Endothelial cell (in vitro differentiated cells): ENCODE measurements at regions not wholly inside any gene's neighbourhood (a gene's known extent, or its start where the extent isn't known, plus 50 kb on each side); places are given as distances from the start of the nearest gene placed in this dataset.
"Not testable (repeated sequence)": the region's sequence is repeated elsewhere in the genome, so short reads cannot be mapped to it uniquely, and the experiment has no call there.

Experiments used
- DNase-seq: peaks from one replicate; pipeline ENCODE4 v3.0.0; 2021; ENCODE audit warnings: low spot score
- H3K27ac Mint-ChIP-seq: one replicate; pipeline ENCODE4 v1.8.0; 2021; ENCODE audit warnings: mixed read lengths, inconsistent platforms; ENCODE audit not compliant: unreplicated experiment
- H3K27me3 Mint-ChIP-seq: one replicate; pipeline ENCODE4 v1.8.0; 2021; ENCODE audit warnings: mild to moderate bottlenecking, moderate library complexity, mixed read lengths, inconsistent platforms; ENCODE audit not compliant: unreplicated experiment
- H3K36me3 Mint-ChIP-seq: one replicate; pipeline ENCODE4 v1.8.0; 2021; ENCODE audit warnings: mild to moderate bottlenecking, low read depth, mixed read lengths, inconsistent platforms; ENCODE audit not compliant: unreplicated experiment
- H3K4me1 Mint-ChIP-seq: one replicate; pipeline ENCODE4 v1.8.0; 2021; ENCODE audit warnings: mild to moderate bottlenecking, mixed read lengths, inconsistent platforms; ENCODE audit not compliant: unreplicated experiment
- H3K4me3 Mint-ChIP-seq: one replicate; pipeline ENCODE4 v1.8.0; 2021; ENCODE audit warnings: mild to moderate bottlenecking, mixed read lengths, inconsistent platforms; ENCODE audit not compliant: unreplicated experiment
- H3K9me3 Mint-ChIP-seq: one replicate; pipeline ENCODE4 v1.8.0; 2021; ENCODE audit warnings: mixed read lengths, inconsistent platforms; ENCODE audit not compliant: unreplicated experiment
- CTCF ChIP-seq: fragments of 200-600 bp; sonication (generic); IDR thresholded peaks from one replicate; pipeline ENCODE4 v1.5.0; 2021; ENCODE audit warnings: antibody characterized with exemption; ENCODE audit not compliant: unreplicated experiment

GRCh38 chr18:49726675-49726963 is 86.7 kb downstream of the ACAA2 start:
- Mint-ChIP-seq H3K27me3 (peaks cover 4% of the 10 kb centered on the region), H3K9me3 (peaks cover 2% of the 10 kb centered on the region), H3K27ac (peak overlapping the region; percentile 36), H3K36me3 (peaks cover 4% of the 10 kb centered on the region), H3K4me1 (peaks cover 33% of the 10 kb centered on the region), H3K4me3 (no peak overlapping the region)
- no peak for DNase-seq
- no peak for TF ChIP-seq CTCF

GRCh38 chr18:49725809-49726674 is 87.3 kb downstream of the ACAA2 start:
- H3K27ac Mint-ChIP-seq: peak overlapping the region; percentile 87
- peaks cover 4% of the 10 kb centered on the region for H3K27me3 Mint-ChIP-seq
- H3K4me3 Mint-ChIP-seq: no peak overlapping the region

GRCh38 chr18:49723648-49724180 is 89.6 kb downstream of the ACAA2 start:
- Mint-ChIP-seq H3K4me1 (peaks cover 33% of the 10 kb centered on the region), H3K9me3 (peaks cover 4% of the 10 kb centered on the region), H3K4me3 (no peak overlapping the region), H3K27ac (peak overlapping the region; percentile 91), H3K27me3 (peaks cover 4% of the 10 kb centered on the region), H3K36me3 (peaks cover 4% of the 10 kb centered on the region)
- no peak for TF ChIP-seq CTCF
- peak; percentile 9 for DNase-seq

More at GRCh38 chr18:49725809-49726674, 87.3 kb downstream of the ACAA2 start:
- H3K36me3 Mint-ChIP-seq: peaks cover 4% of the 10 kb centered on the region
- DNase-seq: peak; percentile 36
- H3K4me1 Mint-ChIP-seq: peaks cover 33% of the 10 kb centered on the region
- no peak for TF ChIP-seq CTCF
- peaks cover 4% of the 10 kb centered on the region for H3K9me3 Mint-ChIP-seq

- H3K27ac Mint-ChIP-seq: peak overlapping the region; percentile 72
- H3K36me3 Mint-ChIP-seq: peaks cover 4% of the 10 kb centered on the region
- TF ChIP-seq CTCF: no peak
- peaks cover 31% of the 10 kb centered on the region for H3K4me1 Mint-ChIP-seq
- peak overlapping the region; percentile 4 for H3K4me3 Mint-ChIP-seq
- H3K27me3 Mint-ChIP-seq: peaks cover 4% of the 10 kb centered on the region
- DNase-seq: no peak
- peaks cover 4% of the 10 kb centered on the region for H3K9me3 Mint-ChIP-seq
Measured at GRCh38 chr18:49722477-49722876, 90.9 kb downstream of the ACAA2 start.

- no peak overlapping the region for H3K27ac Mint-ChIP-seq
- peaks cover 4% of the 10 kb centered on the region for H3K9me3 Mint-ChIP-seq
- peaks cover 4% of the 10 kb centered on the region for H3K36me3 Mint-ChIP-seq
- H3K27me3 Mint-ChIP-seq: peaks cover 4% of the 10 kb centered on the region
- DNase-seq: no peak
- no peak for TF ChIP-seq CTCF
- H3K4me1 Mint-ChIP-seq: peaks cover 31% of the 10 kb centered on the region
- H3K4me3 Mint-ChIP-seq: no peak overlapping the region
Measured at GRCh38 chr18:49721981-49722380, 91.4 kb downstream of the ACAA2 start.

GRCh38 chr18:49720944-49721343 is 92.4 kb downstream of the ACAA2 start:
- H3K36me3 Mint-ChIP-seq, DNase-seq, H3K27ac Mint-ChIP-seq, H3K9me3 Mint-ChIP-seq, H3K27me3 Mint-ChIP-seq, H3K4me3 Mint-ChIP-seq: not testable (repeated sequence)
- H3K4me1 Mint-ChIP-seq: peaks cover 22% of the 10 kb centered on the region
